ENCODE measurements at regions not wholly inside any gene's neighbourhood (a gene's known extent, or its start where the extent isn't known, plus 50 kb on each side); places are given as distances from the start of the nearest gene placed in this dataset.

GRCh38 chr2:75932996-75933395 is 222.3 kb upstream of the GCFC2 start:
- dilution Hi-C loops (cut with MboI; ENCODE audit: extremely low pct_ligation_motif_present, low sequenced_read_pairs) (no loop called here), intact Hi-C loops (cut with micrococcal nuclease) (no loop called here)
- FAIRE-seq: no peak
- H3K9me3 ChIP-seq (replicated peaks; ENCODE audit: control insufficient read depth, insufficient read depth, low read length): peaks cover 3% of the 10 kb centered on the region
- H3K4me3 ChIP-seq (replicated peaks in 1 of 3; ENCODE audit: insufficient read depth in 1 of 3, low read depth in 1 of 3, low read length in 3 of 3): no peak overlapping the region
- no peak for DNase-seq (ENCODE audit: low read depth, low spot score)
- no peak overlapping the region for H3K4me2 ChIP-seq (ENCODE audit: insufficient read depth, low read length)
- H2AFZ ChIP-seq (ENCODE audit: low read depth, low read length): no peak overlapping the region
- H3K79me2 ChIP-seq (ENCODE audit: control insufficient read depth, insufficient read depth, low read length): no peaks in the 10 kb centered on the region
- ChIA-PET POLR2A (no interaction called here), CTCF (no interaction called here)
- no peaks in the 10 kb centered on the region for H3K9me1 ChIP-seq (replicated peaks; ENCODE audit: control insufficient read depth, extremely low read depth, insufficient read depth, low read length)
- H3K36me3 ChIP-seq (ENCODE audit: control insufficient read depth in 2 of 2, extremely low read depth in 1 of 2, insufficient read depth in 2 of 2, low read length in 2 of 2): no peaks in the 10 kb centered on the region
- TF ChIP-seq MAX (IDR thresholded peaks at IDR 0.05; ENCODE audit: insufficient read depth, insufficient read length): no peak
- TF ChIP-seq EZH2 (IDR thresholded peaks at IDR 0.05; ENCODE audit: borderline replicate concordance, low read depth, low read length, severe bottlenecking): no peak
- TF ChIP-seq CTCF (IDR thresholded peaks at IDR 0.05; ENCODE audit: extremely low read depth in 1 of 2, insufficient read depth in 1 of 2, low read depth in 1 of 2, low read length in 2 of 2): no peak
- TF ChIP-seq GATA2 (IDR thresholded peaks at IDR 0.05; ENCODE audit: insufficient read depth, insufficient read length, low read depth, low read length): no peak
- no peak for TF ChIP-seq FOS (IDR thresholded peaks at IDR 0.05; ENCODE audit: borderline replicate concordance, insufficient read depth, low read length)
- no peak for TF ChIP-seq JUN (IDR thresholded peaks at IDR 0.05; ENCODE audit: borderline replicate concordance, insufficient read depth, insufficient read length, low read depth)
- no peak for TF ChIP-seq POLR2A (IDR thresholded peaks at IDR 0.05; ENCODE audit: low read depth, low read length)
- TF ChIP-seq MYC (IDR thresholded peaks at IDR 0.05; ENCODE audit: low read depth, low read length): no peak
- no peak for TF ChIP-seq POLR2AphosphoS5 (IDR thresholded peaks at IDR 0.05; ENCODE audit: insufficient read depth, low read depth, low read length)
- no peaks in the 10 kb centered on the region for H3K27me3 ChIP-seq (ENCODE audit: control insufficient read depth in 2 of 2, insufficient read depth in 2 of 2, low read length in 2 of 2)
- H3K27ac ChIP-seq (ENCODE audit: insufficient read depth, low read depth, low read length): no peak overlapping the region
- no TSS peak for BruUV-seq (replicated peaks)
- H3K4me1 ChIP-seq (ENCODE audit: control insufficient read depth, extremely low read depth, insufficient read depth, low read length): no peaks in the 10 kb centered on the region
- H4K20me1 ChIP-seq (replicated peaks; ENCODE audit: control insufficient read depth, extremely low read depth, insufficient read depth, low read length): no peaks in the 10 kb centered on the region
- H3K9ac ChIP-seq (replicated peaks; ENCODE audit: extremely low read depth, insufficient read depth, low read length): no peak overlapping the region

All from endothelial cell of umbilical vein (primary cell).